K562 (cell line): ENCODE measurements at regions not wholly inside any gene's neighbourhood (a gene's known extent, or its start where the extent isn't known, plus 50 kb on each side); places are given as distances from the start of the nearest gene placed in this dataset.

Experiments used
- HMG20A ChIP-seq: fragments of 450-650 bp; formaldehyde crosslinking; conservative IDR thresholded peaks from 2 replicates; pipeline ENCODE4 v1.4.0; 2020; ENCODE audit warnings: mild to moderate bottlenecking, mixed read lengths
- POLR2A ChIP-seq: fragments of 450-650 bp; conservative IDR thresholded peaks from 2 replicates; pipeline ENCODE4 v1.6.1; 2016
- SAFB ChIP-seq: fragments of 200-400 bp; formaldehyde crosslinking; IDR thresholded peaks from 2 replicates; pipeline ENCODE4 v1.6.1; 2017; ENCODE audit warnings: low read depth, low read length, borderline replicate concordance
- TF ChIP-seq, protein P1 (sequence below), 3 experiments: IDR thresholded peaks in 2 of 3; conservative IDR thresholded peaks in 1 of 3; 2 replicates each; pipeline ENCODE4 v1.5.1; 2011 to 2012; ENCODE audit warnings: low read length in 3 of 3, mild to moderate bottlenecking in 3 of 3, control low read depth in 2 of 3, improper control_type of control experiment in 1 of 3, inconsistent platforms in 1 of 3, low read depth in 1 of 3, mixed read lengths in 1 of 3, moderate library complexity in 1 of 3; ENCODE audit not compliant: insufficient read depth in 2 of 3
- TF ChIP-seq, protein P2 (sequence below): fragments of 450-650 bp; IDR thresholded peaks from 2 replicates; pipeline ENCODE4 v1.6.1; 2018; ENCODE audit not compliant: partially characterized antibody
- TF ChIP-seq, protein P3 (sequence below), 2 experiments: fragments of 450-650 bp; formaldehyde crosslinking in 1 of 2; IDR thresholded peaks; 2 replicates each; pipeline versions ENCODE4 v1.4.0 to v1.6.1; 2014 to 2020; ENCODE audit warnings: mild to moderate bottlenecking in 2 of 2, borderline replicate concordance in 1 of 2, low read depth in 1 of 2

DNA sequence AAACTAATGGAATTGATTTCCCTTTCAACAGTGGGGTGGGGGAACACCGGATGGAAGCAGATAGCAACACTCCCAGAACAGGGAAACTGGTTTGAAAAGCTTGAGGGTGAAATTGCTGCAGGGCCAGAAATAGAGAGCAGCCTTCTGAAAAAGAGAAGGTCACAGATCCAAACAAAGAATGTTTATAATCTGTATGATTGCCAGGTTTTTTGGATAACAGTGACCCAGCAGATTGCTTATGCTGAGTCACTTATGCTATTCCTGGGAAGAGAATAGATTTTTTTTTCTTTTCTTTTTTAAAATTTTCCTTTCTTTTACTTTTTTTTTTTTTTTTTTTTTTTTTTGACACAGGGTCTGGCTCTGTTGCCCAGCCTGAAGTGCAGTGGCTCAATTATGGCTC is 641.3 kb downstream of the KCNJ2 start:
- TF ChIP-seq, protein P1, sequence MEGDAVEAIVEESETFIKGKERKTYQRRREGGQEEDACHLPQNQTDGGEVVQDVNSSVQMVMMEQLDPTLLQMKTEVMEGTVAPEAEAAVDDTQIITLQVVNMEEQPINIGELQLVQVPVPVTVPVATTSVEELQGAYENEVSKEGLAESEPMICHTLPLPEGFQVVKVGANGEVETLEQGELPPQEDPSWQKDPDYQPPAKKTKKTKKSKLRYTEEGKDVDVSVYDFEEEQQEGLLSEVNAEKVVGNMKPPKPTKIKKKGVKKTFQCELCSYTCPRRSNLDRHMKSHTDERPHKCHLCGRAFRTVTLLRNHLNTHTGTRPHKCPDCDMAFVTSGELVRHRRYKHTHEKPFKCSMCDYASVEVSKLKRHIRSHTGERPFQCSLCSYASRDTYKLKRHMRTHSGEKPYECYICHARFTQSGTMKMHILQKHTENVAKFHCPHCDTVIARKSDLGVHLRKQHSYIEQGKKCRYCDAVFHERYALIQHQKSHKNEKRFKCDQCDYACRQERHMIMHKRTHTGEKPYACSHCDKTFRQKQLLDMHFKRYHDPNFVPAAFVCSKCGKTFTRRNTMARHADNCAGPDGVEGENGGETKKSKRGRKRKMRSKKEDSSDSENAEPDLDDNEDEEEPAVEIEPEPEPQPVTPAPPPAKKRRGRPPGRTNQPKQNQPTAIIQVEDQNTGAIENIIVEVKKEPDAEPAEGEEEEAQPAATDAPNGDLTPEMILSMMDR (IDR thresholded peaks at IDR 0.05 in 2 of 3, conservative IDR thresholded peaks at IDR 0.05 in 1 of 3; ENCODE audit: insufficient read depth in 2 of 3, low read depth in 1 of 3, low read length in 3 of 3): no peak
- TF ChIP-seq, protein P2, sequence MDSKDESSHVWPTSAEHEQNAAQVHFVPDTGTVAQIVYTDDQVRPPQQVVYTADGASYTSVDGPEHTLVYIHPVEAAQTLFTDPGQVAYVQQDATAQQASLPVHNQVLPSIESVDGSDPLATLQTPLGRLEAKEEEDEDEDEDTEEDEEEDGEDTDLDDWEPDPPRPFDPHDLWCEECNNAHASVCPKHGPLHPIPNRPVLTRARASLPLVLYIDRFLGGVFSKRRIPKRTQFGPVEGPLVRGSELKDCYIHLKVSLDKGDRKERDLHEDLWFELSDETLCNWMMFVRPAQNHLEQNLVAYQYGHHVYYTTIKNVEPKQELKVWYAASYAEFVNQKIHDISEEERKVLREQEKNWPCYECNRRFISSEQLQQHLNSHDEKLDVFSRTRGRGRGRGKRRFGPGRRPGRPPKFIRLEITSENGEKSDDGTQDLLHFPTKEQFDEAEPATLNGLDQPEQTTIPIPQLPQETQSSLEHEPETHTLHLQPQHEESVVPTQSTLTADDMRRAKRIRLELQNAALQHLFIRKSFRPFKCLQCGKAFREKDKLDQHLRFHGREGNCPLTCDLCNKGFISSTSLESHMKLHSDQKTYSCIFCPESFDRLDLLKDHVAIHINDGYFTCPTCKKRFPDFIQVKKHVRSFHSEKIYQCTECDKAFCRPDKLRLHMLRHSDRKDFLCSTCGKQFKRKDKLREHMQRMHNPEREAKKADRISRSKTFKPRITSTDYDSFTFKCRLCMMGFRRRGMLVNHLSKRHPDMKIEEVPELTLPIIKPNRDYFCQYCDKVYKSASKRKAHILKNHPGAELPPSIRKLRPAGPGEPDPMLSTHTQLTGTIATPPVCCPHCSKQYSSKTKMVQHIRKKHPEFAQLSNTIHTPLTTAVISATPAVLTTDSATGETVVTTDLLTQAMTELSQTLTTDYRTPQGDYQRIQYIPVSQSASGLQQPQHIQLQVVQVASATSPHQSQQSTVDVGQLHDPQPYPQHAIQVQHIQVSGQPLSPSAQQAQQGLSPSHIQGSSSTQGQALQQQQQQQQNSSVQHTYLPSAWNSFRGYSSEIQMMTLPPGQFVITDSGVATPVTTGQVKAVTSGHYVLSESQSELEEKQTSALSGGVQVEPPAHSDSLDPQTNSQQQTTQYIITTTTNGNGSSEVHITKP: no peak
- TF ChIP-seq, protein P3, sequence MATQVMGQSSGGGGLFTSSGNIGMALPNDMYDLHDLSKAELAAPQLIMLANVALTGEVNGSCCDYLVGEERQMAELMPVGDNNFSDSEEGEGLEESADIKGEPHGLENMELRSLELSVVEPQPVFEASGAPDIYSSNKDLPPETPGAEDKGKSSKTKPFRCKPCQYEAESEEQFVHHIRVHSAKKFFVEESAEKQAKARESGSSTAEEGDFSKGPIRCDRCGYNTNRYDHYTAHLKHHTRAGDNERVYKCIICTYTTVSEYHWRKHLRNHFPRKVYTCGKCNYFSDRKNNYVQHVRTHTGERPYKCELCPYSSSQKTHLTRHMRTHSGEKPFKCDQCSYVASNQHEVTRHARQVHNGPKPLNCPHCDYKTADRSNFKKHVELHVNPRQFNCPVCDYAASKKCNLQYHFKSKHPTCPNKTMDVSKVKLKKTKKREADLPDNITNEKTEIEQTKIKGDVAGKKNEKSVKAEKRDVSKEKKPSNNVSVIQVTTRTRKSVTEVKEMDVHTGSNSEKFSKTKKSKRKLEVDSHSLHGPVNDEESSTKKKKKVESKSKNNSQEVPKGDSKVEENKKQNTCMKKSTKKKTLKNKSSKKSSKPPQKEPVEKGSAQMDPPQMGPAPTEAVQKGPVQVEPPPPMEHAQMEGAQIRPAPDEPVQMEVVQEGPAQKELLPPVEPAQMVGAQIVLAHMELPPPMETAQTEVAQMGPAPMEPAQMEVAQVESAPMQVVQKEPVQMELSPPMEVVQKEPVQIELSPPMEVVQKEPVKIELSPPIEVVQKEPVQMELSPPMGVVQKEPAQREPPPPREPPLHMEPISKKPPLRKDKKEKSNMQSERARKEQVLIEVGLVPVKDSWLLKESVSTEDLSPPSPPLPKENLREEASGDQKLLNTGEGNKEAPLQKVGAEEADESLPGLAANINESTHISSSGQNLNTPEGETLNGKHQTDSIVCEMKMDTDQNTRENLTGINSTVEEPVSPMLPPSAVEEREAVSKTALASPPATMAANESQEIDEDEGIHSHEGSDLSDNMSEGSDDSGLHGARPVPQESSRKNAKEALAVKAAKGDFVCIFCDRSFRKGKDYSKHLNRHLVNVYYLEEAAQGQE (IDR thresholded peaks at IDR 0.05; ENCODE audit: borderline replicate concordance): no peak
- TF ChIP-seq, protein P3 (CRISPR knock-in tag; IDR thresholded peaks at IDR 0.05; ENCODE audit: low read depth): no peak
- TF ChIP-seq SAFB: no peak
- no peak for TF ChIP-seq HMG20A (CRISPR knock-in tag)
- TF ChIP-seq POLR2A: no peak
